ENCODE measurements at regions not wholly inside any gene's neighbourhood (a gene's known extent, or its start where the extent isn't known, plus 50 kb on each side); places are given as distances from the start of the nearest gene placed in this dataset.

- H3K4me1 ChIP-seq (ENCODE audit: insufficient read depth, low read length, severe bottlenecking) = no peaks in the 10 kb centered on the region
- no peak overlapping the region for H3K9ac ChIP-seq (ENCODE audit: low read length)
- H2AFZ ChIP-seq (ENCODE audit: low read length) = no peak overlapping the region
- no peaks in the 10 kb centered on the region for H3K79me2 ChIP-seq (ENCODE audit: insufficient read depth, low read length)
- H3K27ac ChIP-seq (ENCODE audit: low read depth, low read length, poor library complexity, severe bottlenecking) = no peak overlapping the region
- peaks cover 3% of the 10 kb centered on the region for H3K27me3 ChIP-seq (ENCODE audit: insufficient read depth, low read length)
- no peaks in the 10 kb centered on the region for H3F3A ChIP-seq (ENCODE audit: insufficient read depth, low read length)
- no peak overlapping the region for H3K4me3 ChIP-seq (ENCODE audit: low read depth, low read length, poor library complexity, severe bottlenecking)
- no peaks in the 10 kb centered on the region for H3K9me2 ChIP-seq (ENCODE audit: low read depth, low read length)
- no peaks in the 10 kb centered on the region for H3K36me3 ChIP-seq (ENCODE audit: insufficient read depth, low read length)
- no peaks in the 10 kb centered on the region for H4K20me1 ChIP-seq (ENCODE audit: insufficient read depth, low read length)
- H3K4me2 ChIP-seq (ENCODE audit: low read length) = no peak overlapping the region
- TF ChIP-seq CTCF (IDR thresholded peaks at IDR 0.05; ENCODE audit: low read length) (no peak), EZH2 (IDR thresholded peaks at IDR 0.05; ENCODE audit: borderline replicate concordance, low read length) (no peak)
- no peaks in the 10 kb centered on the region for H3K9me3 ChIP-seq (ENCODE audit: low read length)
These were observed 302.9 kb upstream of the ZMIZ1 start for GRCh38 chr10:78765726-78766335.

GRCh38 chr10:78766603-78767002 is 302.2 kb upstream of the ZMIZ1 start:
- H3K4me1 ChIP-seq (ENCODE audit: insufficient read depth, low read length, severe bottlenecking) = no peaks in the 10 kb centered on the region
- TF ChIP-seq EZH2 (IDR thresholded peaks at IDR 0.05; ENCODE audit: borderline replicate concordance, low read length) (no peak), CTCF (IDR thresholded peaks at IDR 0.05; ENCODE audit: low read length) (no peak)
- H3K9me3 ChIP-seq (ENCODE audit: low read length) = no peaks in the 10 kb centered on the region
- no peak overlapping the region for H3K4me2 ChIP-seq (ENCODE audit: low read length)
- H3K4me3 ChIP-seq (ENCODE audit: low read depth, low read length, poor library complexity, severe bottlenecking) = no peak overlapping the region
- no peak overlapping the region for H2AFZ ChIP-seq (ENCODE audit: low read length)
- H3K9ac ChIP-seq (ENCODE audit: low read length) = no peak overlapping the region
- no peaks in the 10 kb centered on the region for H3K9me2 ChIP-seq (ENCODE audit: low read depth, low read length)
- H3F3A ChIP-seq (ENCODE audit: insufficient read depth, low read length) = no peaks in the 10 kb centered on the region
- no peaks in the 10 kb centered on the region for H3K79me2 ChIP-seq (ENCODE audit: insufficient read depth, low read length)
- H3K27ac ChIP-seq (ENCODE audit: low read depth, low read length, poor library complexity, severe bottlenecking) = no peak overlapping the region
- peaks cover 3% of the 10 kb centered on the region for H3K27me3 ChIP-seq (ENCODE audit: insufficient read depth, low read length)
- H4K20me1 ChIP-seq (ENCODE audit: insufficient read depth, low read length) = no peaks in the 10 kb centered on the region
- H3K36me3 ChIP-seq (ENCODE audit: insufficient read depth, low read length) = no peaks in the 10 kb centered on the region

DNA sequence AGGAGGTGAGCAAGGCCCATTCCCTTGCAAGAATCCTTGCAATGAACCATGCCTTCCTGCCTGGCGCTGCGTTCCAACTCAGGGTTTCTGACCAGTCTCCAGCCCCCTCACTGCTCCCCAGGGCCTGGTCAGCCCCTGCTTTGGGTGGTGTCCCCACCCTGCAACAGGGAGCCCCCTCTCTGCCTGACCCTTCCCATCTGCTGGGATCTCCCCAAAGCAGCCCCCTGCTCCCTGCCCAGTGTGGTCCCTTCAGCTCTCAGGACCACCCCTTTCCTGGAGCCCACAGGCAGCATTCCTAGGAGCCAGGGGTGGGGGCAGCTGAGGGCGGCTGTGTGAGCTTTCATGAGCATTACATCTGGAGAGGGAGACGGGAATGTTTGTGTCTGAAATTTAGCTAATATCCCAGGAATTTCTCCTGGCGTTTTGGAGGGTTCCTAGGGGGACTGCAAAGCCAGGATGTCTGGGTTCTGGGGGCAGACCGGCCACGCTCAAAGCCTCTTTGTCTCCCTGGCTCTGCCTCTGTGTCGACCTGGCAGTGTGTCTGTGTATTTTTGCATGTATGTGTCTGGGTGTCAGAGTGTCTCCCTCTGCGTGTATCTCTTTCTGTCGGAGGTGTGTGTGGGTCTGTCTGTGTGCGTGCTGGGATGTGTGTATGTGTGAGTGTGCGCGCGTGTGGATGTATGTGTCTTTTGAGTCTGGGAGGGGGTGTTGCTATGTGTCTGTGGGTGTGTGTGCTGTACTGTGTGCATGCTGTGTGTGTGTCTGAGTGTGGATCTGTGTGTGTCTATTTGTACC is 300.5 kb upstream of the ZMIZ1 start:
- no peak overlapping the region for H2AFZ ChIP-seq (ENCODE audit: low read length)
- peaks cover 3% of the 10 kb centered on the region for H3K27me3 ChIP-seq (ENCODE audit: insufficient read depth, low read length)
- no peaks in the 10 kb centered on the region for H4K20me1 ChIP-seq (ENCODE audit: insufficient read depth, low read length)
- H3F3A ChIP-seq (ENCODE audit: insufficient read depth, low read length) = no peaks in the 10 kb centered on the region
- no peak overlapping the region for H3K27ac ChIP-seq (ENCODE audit: low read depth, low read length, poor library complexity, severe bottlenecking)
- no peak overlapping the region for H3K4me3 ChIP-seq (ENCODE audit: low read depth, low read length, poor library complexity, severe bottlenecking)
- no peak for TF ChIP-seq EZH2 (IDR thresholded peaks at IDR 0.05; ENCODE audit: borderline replicate concordance, low read length)
- TF ChIP-seq CTCF (IDR thresholded peaks at IDR 0.05; ENCODE audit: low read length) = no peak
- H3K4me2 ChIP-seq (ENCODE audit: low read length) = no peak overlapping the region
- H3K9me3 ChIP-seq (ENCODE audit: low read length) = no peaks in the 10 kb centered on the region
- H3K36me3 ChIP-seq (ENCODE audit: insufficient read depth, low read length) = no peaks in the 10 kb centered on the region
- H3K9me2 ChIP-seq (ENCODE audit: low read depth, low read length) = no peaks in the 10 kb centered on the region
- H3K9ac ChIP-seq (ENCODE audit: low read length) = no peak overlapping the region
- no peaks in the 10 kb centered on the region for H3K79me2 ChIP-seq (ENCODE audit: insufficient read depth, low read length)
- H3K4me1 ChIP-seq (ENCODE audit: insufficient read depth, low read length, severe bottlenecking) = no peaks in the 10 kb centered on the region
